HT1080 (cell line): ENCODE measurements at regions not wholly inside any gene's neighbourhood (a gene's known extent, or its start where the extent isn't known, plus 50 kb on each side); places are given as distances from the start of the nearest gene placed in this dataset.

ENCODE experiments used
- DNase-seq: peaks from one replicate; pipeline ENCODE4 v3.0.0-alpha.2; 2015; ENCODE audit warnings: low read depth

DNA sequence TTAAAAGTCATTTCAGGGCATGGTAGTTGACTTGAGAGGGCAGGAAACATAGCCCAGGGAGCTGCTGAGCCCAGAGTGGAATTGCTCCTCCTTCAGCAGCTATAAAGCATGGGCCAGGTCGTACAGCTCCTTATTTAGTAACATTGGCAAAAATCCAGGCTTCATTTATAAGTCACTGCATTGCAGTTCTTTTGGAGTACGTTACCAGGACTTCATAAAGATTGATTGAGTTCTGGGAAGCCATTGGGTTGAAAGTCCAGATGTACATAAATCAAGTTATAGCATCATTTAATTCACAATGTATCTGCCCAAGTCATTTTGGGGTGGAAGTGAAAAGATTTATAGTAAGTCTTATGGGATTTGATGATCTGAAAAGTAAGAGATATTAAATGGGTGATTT is 53.0 kb upstream of the ANKEF1 start:
- no peak for DNase-seq

DNA sequence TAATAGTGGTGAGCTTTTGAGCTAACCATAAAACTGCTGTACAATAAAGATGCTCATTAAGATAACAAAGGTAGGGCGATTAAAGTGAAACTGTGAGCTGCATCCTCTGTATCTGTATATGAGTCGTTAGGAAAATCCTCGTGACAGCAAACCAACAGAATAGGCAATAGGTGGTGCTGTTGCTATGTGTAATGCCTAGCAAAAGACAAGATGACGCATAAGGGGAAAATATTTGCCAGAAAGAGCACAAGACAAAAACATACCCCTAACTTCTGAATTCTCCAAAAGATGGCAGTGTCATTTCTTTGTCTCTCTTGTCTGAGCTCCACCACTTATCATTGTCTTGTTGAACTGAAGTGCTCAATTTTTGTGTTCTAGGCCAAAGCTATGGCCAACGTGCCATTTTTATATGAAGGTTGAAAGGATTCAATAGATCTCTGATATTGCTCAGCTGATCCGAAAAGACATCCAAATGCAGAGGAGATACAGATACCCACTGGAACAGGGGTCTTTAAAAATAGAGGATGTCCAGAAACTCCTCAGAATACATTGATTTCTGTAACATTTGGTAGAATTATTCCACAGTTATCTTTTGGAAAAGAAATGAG is 56.3 kb upstream of the ANKEF1 start:
- DNase-seq, result peak; percentile 91

DNA sequence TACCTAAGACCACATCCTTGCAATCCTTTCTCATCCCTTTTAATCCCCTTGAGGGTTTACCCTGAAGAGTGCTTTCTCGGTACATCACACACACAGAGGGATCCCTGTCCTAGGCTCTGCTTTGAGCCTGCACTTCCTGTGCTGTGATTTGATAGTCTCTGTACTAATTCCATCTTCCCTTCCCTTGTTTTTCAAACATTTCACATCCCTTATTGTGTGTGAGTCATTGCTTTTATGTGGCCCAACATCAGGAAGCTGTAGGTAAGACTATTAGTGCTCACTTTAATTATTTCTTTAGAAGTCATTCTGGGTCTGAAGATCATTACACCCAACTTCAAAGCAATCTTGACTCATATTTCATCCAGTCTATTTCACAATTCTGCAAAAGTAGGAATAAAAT is 57.2 kb upstream of the ANKEF1 start:
- DNase-seq, result peak; percentile 64

DNA sequence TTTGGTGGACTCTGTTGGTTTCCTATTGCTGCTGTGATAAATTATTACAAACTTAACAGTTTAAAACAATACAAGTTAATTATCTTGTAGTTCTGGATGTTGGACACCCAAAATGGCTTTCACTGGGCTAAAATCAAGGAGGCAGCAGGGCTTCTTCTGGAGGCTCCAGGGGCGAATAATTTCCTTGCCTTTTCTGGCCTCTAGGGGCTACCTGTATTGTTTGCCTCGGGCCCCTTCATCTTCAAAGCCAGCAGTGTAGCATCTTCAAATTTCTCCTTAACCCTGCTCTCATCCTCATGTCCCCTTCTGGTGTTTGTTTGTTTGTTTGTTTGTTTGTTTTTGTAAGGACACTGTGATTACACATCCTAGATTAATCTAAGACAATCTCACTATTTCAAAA is 60.5 kb upstream of the ANKEF1 start:
- DNase-seq, result no peak

DNA sequence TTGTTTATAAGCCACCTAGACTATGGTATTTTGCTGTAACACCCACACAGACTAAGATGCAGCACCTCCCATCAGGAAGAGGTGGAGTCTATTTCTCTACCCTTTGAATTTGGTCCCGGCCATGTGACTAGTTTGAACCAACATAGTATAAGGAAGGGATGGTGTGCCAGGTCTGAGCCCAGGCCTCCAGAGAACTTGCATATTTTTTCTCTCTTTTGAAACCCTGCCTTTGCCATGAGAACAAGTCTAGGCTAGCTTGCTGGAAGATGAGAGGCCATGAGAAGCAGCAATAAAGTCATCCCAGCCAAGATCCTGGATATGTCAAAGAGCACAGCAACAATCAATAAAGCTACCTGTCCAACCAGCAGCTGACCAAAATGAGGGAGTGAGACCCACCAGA is 63.0 kb upstream of the ANKEF1 start:
- DNase-seq, result no peak

DNA sequence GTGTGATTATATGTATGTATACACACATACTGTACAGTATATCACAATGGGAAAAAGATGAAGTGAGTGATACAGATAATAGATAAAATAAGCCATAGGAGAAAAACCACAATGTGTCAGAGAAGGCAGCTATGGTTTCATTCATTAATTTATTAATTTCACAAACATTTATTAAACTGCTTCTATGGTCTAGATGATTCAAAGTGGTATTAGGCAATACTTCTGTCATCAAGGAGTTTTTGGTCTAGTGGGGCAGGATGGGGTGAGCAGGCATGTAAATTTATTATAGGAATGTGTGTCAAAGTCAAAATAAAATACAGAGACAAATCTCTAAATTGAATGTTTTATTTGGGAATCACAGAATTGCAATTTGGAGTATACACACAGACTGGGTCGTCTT is 65.2 kb upstream of the ANKEF1 start:
- DNase-seq, result no peak

DNA sequence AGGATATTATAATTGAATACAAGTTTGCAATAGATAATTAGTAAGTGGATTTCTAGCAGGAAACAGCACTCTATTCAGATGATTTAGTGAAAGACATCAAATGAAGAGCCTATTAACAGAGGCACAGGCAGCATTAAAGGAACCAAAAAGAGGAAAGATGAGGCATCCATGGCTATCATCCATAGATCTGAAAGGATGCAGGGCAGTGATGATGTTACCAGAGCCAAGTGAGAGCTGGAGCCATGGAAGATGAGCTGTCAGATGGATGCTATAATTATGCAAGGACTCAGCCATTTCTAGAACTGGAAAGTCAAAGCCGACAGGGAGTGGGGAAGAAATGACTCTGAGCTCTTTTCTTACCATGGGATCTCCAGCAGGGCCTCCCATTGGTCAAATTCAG is 66.8 kb upstream of the ANKEF1 start:
- DNase-seq, result no peak

DNA sequence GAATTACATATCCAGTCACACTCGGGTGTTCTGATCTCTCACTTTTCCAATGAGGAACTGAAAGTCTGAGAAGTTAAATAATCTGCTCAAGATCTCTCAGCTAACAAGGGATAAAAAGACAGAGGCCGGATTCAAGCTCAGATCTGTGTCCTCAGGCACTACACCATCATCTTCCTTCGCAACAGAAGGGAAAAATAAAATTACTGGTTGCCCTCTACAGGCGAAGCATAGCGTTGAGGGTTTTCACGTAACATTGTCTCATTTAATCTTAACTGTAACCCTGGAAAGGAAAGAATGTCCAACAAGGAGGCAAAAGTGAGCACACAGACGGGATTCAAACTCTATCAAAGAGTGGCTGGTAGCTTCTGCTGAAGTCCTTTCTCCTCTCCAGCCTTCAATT is 67.8 kb upstream of the ANKEF1 start:
- DNase-seq, result peak; percentile 34

DNA sequence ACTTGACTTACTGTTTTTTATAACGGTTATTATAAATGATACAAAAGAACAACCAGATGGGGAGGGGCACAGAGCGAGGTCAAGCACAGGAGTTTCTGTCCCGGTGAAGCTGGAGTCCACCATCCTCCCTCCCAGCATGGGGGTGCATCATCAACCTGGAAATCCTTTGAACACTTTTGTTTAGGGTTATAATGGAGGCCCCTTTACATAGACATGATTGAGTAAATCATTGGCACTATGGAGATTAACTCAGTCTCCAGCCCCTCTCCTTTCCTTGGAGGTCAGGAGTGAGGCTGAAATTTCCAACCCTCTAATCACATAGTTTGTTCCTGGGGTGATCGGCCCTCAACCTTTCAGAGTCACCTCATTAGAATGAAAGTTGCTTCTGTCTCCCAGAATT is 71.8 kb upstream of the ANKEF1 start:
- no peak for DNase-seq

DNA sequence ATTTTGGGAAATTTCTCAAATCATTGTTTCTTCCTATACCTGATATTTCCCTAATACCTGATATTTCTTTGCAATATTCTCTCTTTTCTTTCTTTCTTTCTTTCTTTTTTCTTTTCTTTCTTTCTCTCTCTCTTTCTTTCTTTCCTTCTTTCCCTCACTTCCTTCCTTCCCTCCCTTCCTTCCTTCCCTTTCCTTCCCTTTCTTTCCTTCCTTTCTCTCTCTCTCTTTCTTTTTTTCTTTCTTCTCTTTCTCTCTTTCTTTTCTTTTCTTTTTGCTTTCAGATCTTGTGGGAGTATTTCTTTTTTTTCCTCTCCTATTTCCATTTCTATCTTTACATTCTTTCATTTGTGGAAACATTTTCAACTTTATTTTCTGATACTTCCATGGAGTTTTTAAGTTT is 76.1 kb upstream of the ANKEF1 start:
- DNase-seq, result no peak

DNA sequence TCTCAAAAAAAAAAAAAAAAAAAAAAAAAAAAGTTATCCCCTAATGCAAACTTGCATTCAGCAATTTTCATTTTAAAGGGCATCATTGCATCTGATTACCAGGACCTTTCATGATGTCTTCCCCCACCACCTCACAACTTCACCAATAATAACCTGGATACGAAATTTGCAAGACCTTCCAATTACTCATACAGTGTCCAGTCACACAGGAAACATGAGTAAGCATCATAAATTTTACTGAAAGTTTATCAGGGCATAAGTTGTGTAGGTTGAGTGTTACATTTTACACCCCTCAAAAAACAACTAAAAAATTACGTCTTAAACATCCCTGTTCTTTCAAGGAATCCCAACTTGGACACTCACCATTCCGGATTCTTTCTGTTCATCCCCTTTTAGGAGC is 79.1 kb upstream of the ANKEF1 start:
- DNase-seq, result peak; percentile 84

DNA sequence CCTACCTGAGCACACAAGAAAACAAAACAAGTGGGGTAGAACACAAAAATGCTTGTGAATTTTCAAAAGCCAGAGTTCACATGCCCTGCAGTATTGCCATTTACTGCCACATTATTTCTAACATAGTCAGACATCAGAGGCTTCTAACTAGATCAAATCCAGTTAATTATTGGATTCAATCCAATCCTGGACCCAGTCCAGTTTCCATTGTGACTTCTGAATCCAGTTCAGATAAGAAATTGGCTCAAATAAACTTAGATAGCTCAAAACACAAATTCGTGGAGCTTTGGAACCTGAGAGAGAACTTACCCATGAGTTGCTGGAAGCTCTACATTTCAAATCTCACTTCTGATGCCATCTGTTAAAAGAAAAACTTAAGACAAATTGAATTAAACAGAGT is 85.2 kb upstream of the ANKEF1 start:
- no peak for DNase-seq

DNA sequence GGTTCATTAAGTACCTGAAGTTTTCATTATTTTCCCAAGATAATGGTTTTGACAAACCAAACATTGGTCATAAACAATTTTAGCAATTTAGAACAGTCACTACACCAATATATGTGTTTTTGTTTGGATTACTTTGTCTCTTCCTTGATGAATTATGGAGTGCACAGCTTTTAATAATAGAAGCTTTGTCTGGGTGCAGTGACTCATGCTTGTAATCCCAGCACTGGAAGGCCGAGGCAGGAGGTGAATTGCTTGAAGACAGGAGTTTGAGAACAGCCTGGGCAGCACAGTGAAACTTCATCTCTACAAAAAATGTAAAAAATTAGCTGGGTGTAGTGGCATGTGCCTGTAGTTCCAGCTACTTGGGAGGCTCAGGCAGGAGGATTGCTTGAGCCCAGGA is 89.4 kb upstream of the ANKEF1 start:
- DNase-seq, result peak; percentile 90

DNA sequence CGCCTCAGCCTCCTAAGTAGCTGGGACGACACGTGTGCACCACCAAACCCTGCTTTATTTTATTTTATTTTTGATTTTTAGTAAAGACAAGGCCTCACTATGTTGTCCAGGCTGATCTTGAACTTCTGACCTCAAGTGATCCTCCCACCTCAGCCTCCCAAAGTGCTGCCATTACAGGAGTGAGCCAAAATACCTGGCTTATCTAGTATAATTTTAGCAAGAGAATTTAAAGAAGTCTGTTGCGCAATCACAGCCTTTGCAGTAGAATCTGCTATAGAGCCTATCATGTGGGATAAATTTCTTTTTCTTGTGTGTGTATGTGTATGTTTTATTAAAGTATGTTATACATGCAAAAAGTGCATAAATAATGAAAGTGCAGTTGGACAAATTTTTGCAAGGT is 92.1 kb upstream of the ANKEF1 start:
- no peak for DNase-seq

DNA sequence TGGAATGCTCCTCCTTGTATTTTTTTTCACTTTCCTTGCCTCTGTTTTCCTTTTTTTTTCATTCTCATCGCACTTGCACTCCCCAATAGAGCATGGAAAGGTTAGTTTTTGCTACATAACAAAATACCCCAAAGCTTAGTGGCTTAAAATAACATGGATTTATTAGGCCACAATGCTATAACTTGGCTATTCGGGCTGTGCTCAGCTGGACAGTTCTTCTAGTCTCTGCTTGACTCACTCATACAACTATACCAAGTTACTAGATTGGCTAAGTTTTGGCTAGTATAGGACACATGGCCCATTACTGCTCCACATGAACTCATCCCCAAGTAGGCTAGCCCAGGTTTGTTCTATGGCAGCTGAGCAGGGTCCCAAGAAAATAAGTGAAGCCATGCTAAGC is 94.5 kb upstream of the ANKEF1 start:
- DNase-seq, result no peak

DNA sequence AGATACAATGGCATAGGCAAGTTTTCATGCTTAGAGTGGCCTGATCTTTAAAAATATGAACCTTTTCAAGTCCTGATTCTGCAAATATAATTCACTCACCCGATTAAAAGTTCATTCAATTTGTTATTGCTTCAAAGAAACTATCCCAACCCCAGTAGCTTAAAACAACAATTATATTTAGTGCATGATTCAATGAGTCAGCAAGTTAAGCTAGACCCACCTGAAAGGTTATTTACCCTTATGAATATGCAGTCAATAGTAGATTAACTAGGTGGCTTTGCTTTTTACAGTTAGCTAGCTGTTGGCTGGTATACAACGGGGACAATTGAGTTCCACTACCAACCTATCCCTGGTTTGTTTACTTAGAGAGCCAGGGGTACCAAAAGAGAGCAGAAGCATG is 95.6 kb upstream of the ANKEF1 start:
- no peak for DNase-seq

DNA sequence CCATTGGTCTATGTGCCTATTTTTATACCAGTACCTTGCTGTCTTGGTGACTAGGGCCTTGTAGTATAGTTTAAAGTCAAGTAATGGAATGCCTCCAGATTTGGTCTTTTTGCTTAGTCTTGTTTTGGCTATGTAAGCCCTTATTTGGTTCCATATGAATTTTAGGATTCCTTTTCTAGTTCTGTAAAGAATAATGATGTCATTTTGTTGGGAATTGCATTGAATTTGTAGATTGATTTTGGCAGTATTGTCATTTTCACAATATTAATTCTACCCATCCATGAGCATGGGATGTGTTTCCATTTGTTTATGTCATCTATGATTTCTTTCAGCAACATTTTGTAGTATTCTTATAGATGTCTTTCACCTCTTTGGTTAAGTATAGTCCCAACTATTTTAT is 96.4 kb upstream of the PAK5 start:
- DNase-seq, result no peak

DNA sequence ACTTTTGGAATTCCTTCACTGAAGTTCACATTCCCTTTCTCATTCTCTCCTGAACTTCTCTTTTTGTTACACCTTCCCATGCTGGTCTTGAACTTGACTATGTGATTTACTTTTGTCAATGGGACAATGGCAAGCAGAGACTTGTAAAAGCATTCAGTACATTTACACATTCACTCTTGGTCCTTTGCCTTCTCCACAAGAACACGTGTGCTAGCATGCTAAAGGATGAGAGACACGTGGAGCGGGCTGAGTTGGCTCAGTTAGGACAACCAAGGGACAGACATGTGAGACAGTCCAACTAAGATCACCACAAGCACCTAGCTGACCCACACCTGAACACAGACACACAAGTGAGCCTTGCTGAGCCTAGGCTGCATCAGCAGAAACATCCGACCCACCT is 91.3 kb upstream of the PAK5 start:
- no peak for DNase-seq

DNA sequence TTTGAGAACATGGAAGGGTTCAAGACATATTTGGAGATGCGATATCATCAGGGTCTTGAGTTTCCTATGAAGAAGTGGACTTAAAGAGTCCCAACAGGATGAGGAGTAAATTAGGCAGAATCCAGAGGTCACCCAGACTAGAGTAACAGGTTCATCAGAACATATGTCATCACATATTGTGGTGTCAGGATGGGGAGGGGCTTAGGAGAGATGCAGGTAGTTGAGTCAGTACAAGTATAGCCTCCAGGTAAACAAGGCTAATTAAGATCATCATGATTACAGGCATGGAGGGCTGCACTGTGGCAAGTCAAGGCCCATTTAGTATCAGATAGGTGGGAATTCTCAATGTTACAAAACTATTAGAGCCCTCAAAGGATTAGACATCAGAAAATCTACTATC is 90.1 kb upstream of the PAK5 start:
- no peak for DNase-seq

DNA sequence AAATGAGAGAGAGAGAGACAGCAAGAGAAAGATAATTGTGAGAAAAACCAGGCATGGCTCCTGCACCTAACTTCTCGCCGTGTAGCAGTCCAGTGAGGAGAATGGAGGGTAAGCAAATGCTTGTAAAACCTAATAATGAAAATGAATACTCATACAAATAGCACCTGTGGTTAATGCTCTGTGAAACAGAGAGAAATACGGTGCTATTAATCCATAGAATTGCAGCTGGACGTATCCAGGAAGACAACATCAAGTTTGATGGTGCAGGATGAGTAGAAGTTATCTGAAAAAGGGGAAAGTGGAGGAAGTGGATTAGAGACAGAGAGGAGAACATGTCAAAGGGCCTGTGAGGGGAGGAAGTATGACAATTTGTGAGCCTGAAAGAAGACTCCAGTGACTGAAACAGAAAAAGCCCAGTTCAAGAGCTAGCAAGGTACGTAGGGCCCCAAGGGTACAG is 89.4 kb upstream of the PAK5 start:
- no peak for DNase-seq

DNA sequence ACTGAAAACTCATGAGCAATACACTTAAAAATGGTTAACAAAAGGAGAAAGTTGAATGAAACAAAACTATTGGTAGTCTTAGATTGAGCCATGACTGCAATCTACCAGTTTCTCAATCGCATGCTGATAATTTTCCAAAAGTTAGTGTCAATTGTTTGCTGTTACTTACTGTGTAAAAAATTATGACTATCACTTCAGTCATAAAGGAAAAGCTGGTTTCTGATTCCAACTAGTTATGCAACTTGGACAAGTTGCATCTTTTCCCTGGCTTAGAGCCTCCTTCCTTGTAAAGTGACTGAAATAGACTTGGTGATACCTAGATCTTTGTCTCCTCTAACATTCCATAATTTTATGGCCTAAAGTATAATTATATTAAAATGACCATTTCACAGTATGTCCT is 88.3 kb upstream of the PAK5 start:
- DNase-seq, result no peak

DNA sequence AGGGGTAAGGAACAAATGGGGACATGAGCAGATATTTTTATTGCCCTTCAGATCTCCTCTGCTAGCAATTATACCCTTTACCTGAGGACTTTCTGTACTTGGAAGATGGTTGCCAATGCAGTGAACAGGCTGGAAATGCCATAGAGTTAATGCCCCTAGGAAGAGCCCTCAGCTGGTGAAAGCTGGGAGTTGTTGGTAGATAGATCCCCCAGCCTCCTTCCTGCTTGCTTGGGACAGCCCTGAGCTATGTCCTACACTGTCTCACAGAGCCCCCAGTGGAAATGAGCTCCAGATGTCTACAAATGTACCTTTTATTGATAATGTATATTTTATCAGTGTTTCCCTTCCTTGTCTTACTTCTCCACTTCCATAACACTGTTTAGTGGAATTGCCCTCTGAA is 87.6 kb upstream of the PAK5 start:
- no peak for DNase-seq

DNA sequence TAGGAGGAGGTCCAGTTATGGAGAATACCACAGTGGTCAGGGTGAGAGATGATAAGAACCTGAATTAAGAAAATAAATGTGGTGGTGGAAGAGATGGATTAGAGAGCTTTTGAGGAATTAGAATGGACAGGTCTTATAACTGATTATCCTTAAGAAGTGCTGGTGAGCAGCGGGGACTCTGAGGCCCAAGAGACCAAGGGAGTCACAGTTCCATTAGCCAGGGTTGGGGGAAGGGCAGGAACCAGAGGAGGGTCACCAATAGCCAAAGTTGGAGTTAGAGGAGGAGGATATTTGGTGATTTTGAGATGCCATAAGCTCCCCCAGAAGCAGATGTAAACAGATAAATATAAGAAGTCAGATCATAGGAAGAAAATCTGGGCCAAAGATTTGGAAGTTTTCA is 87.1 kb upstream of the PAK5 start:
- DNase-seq, result no peak

DNA sequence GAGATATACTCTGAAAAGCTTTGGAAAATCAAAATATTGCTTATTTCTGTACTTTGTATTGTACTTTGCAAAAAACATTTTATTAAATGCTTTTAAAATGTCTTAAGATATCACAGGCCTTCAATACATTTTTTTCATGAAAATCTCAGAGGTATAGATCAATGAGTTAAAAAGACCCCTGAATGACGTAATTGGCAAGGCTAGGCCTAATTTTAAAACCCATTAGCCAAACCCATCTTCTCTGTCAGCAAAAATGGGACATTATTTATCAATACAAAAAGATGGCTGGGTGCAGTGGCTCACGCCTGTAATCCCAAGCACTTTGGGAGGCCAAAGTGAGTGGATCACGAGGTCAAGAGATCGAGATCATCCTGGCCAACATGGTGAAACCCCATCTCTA is 84.8 kb upstream of the PAK5 start:
- DNase-seq, result no peak
